H1 (cell line): ENCODE measurements at regions not wholly inside any gene's neighbourhood (a gene's known extent, or its start where the extent isn't known, plus 50 kb on each side); places are given as distances from the start of the nearest gene placed in this dataset.

ENCODE experiments used
- CTCF ChIA-PET: fragments of 300-600 bp; sonication (Branson Sonifier 250); formaldehyde crosslinking; loops from one replicate; lab custom pipeline; 2021; ENCODE audit not compliant: partially characterized antibody; lab: Charles Lee
- POLR2A ChIA-PET: fragments of 300-600 bp; sonication (Branson Sonifier 250); formaldehyde crosslinking; loops from one replicate; lab custom pipeline; 2021; ENCODE audit warnings: inconsistent platforms; ENCODE audit not compliant: partially characterized antibody; lab: Charles Lee
- DNase-seq, 2 experiments: peaks; one replicate each; pipeline versions ENCODE4 v3.0.0 to v3.0.0-alpha.2; 2010 to 2022; ENCODE audit warnings: low spot score in 2 of 2, low read depth in 1 of 2, mixed read lengths in 1 of 2
- FAIRE-seq: peaks from 2 replicates; lab custom pipeline; 2011; peaks lifted over from hg19 to GRCh38; lab: Jason Lieb, UNC
- H2AFZ ChIP-seq: 2 replicates; pipeline ENCODE4 v1.8.1; 2012; ENCODE audit warnings: low read length, inconsistent platforms
- H2AK5ac ChIP-seq: 2 replicates; pipeline ENCODE4 v1.6.1; 2013; ENCODE audit warnings: low read depth, low read length
- H2BK120ac ChIP-seq: replicated peaks from 2 replicates; pipeline ENCODE3; 2013; ENCODE audit warnings: low read depth, low read length, inconsistent platforms
- H2BK12ac ChIP-seq: 2 replicates; pipeline ENCODE4 v1.6.1; 2013; ENCODE audit warnings: low read depth, low read length
- H2BK15ac ChIP-seq: 2 replicates; pipeline ENCODE4 v1.6.1; 2013; ENCODE audit warnings: low read length
- H2BK20ac ChIP-seq: 2 replicates; pipeline ENCODE4 v1.6.1; 2013; ENCODE audit warnings: low read length
- H2BK5ac ChIP-seq: 2 replicates; pipeline ENCODE4 v1.6.1; 2013; ENCODE audit warnings: low read depth, low read length
- H3K14ac ChIP-seq: 2 replicates; pipeline ENCODE4 v1.6.1; 2013; ENCODE audit warnings: inconsistent platforms; ENCODE audit not compliant: insufficient read length
- H3K18ac ChIP-seq: 2 replicates; pipeline ENCODE4 v1.6.1; 2013; ENCODE audit warnings: low read length; ENCODE audit errors: extremely low read depth
- H3K23ac ChIP-seq: 2 replicates; pipeline ENCODE4 v1.6.1; 2013; ENCODE audit warnings: inconsistent platforms; ENCODE audit not compliant: insufficient read length
- H3K23me2 ChIP-seq: 2 replicates; pipeline ENCODE4 v1.6.1; 2013; ENCODE audit warnings: low read depth, low read length
- H3K27ac ChIP-seq: 2 replicates; pipeline ENCODE4 v1.6.1; 2011; ENCODE audit warnings: low read depth, low read length, inconsistent platforms
- H3K27me3 ChIP-seq, 4 experiments: replicated peaks in 1 of 4; 1 replicate in 1 of 4; 2 replicates in 3 of 4; pipeline versions ENCODE4 v1.6.1 to v1.8.1; 2011 to 2013; ENCODE audit warnings: low read length in 3 of 4, mild to moderate bottlenecking in 3 of 4, inconsistent platforms in 2 of 4, mixed read lengths in 2 of 4, moderate library complexity in 1 of 4; ENCODE audit not compliant: control insufficient read depth in 3 of 4, insufficient read depth in 3 of 4; ENCODE audit errors: extremely low read depth in 1 of 4
- H3K36me3 ChIP-seq, 4 experiments: 2 replicates each; pipeline versions ENCODE4 v1.6.1 to v1.8.1; 2011 to 2013; ENCODE audit warnings: mild to moderate bottlenecking in 4 of 4, low read length in 3 of 4, moderate library complexity in 2 of 4, control low read depth in 1 of 4, inconsistent platforms in 1 of 4; ENCODE audit not compliant: insufficient read depth in 4 of 4, control insufficient read depth in 2 of 4
- H3K4ac ChIP-seq: replicated peaks from 2 replicates; pipeline ENCODE3; 2013; ENCODE audit warnings: low read length, low read depth, mixed read lengths, inconsistent platforms; ENCODE audit not compliant: insufficient read length
- H3K4me1 ChIP-seq, 4 experiments: replicated peaks in 1 of 4; 1 replicate in 1 of 4; 2 replicates in 3 of 4; pipeline versions ENCODE4 v1.6.1 to v1.8.1; 2011 to 2013; ENCODE audit warnings: low read length in 3 of 4, inconsistent platforms in 2 of 4, mixed read lengths in 1 of 4; ENCODE audit not compliant: insufficient read depth in 4 of 4, control insufficient read depth in 3 of 4
- H3K4me2 ChIP-seq, 2 experiments: 2 replicates each; pipeline versions ENCODE4 v1.6.1 to v1.8.1; 2011 to 2013; ENCODE audit warnings: low read depth in 2 of 2, low read length in 2 of 2, control low read depth in 1 of 2, inconsistent platforms in 1 of 2, mild to moderate bottlenecking in 1 of 2; ENCODE audit not compliant: insufficient read depth in 1 of 2
- H3K4me3 ChIP-seq, 4 experiments: fragments of 200-600, 300-600 bp in 1 of 4; sonication (generic), shearing (Covaris generic), sonication (Bioruptor Twin) in 1 of 4; 2 replicates each; pipeline versions ENCODE4 v1.5.1 to v1.8.1; 2011 to 2016; ENCODE audit warnings: low read length in 4 of 4, low read depth in 3 of 4, control low read depth in 2 of 4, inconsistent platforms in 2 of 4, mild to moderate bottlenecking in 2 of 4, mixed read lengths in 1 of 4, moderate library complexity in 1 of 4; ENCODE audit not compliant: insufficient read depth in 2 of 4; ENCODE audit errors: extremely low read depth in 1 of 4
- H3K56ac ChIP-seq: replicated peaks from 2 replicates; pipeline ENCODE3; 2013; ENCODE audit warnings: low read depth, mild to moderate bottlenecking, mixed read lengths, low read length, inconsistent platforms; ENCODE audit not compliant: insufficient read length
- H3K79me1 ChIP-seq: 2 replicates; pipeline ENCODE4 v1.6.1; 2013; ENCODE audit warnings: low read depth, low read length, control low read depth
- H3K79me2 ChIP-seq, 2 experiments: 2 replicates each; pipeline versions ENCODE4 v1.6.1 to v1.8.1; 2012 to 2013; ENCODE audit warnings: low read length in 2 of 2, mild to moderate bottlenecking in 2 of 2, inconsistent platforms in 1 of 2; ENCODE audit not compliant: insufficient read depth in 2 of 2, control insufficient read depth in 1 of 2
- H3K9ac ChIP-seq, 4 experiments: replicated peaks in 1 of 4; 1 replicate in 1 of 4; 2 replicates in 3 of 4; pipeline versions ENCODE4 v1.6.1 to v1.8.1; 2011 to 2013; ENCODE audit warnings: low read depth in 3 of 4, low read length in 3 of 4, control low read depth in 2 of 4, mild to moderate bottlenecking in 2 of 4, moderate library complexity in 2 of 4, inconsistent platforms in 1 of 4; ENCODE audit errors: extremely low read depth in 1 of 4
- H3K9me3 ChIP-seq, 2 experiments: 2 replicates each; pipeline versions ENCODE4 v1.6.1 to v1.8.1; 2012 to 2013; ENCODE audit warnings: mild to moderate bottlenecking in 2 of 2, moderate library complexity in 2 of 2, control low read depth in 1 of 2, inconsistent platforms in 1 of 2, low read depth in 1 of 2, low read length in 1 of 2, mixed read lengths in 1 of 2; ENCODE audit not compliant: insufficient read depth in 2 of 2
- H4K20me1 ChIP-seq, 2 experiments: replicated peaks in 1 of 2; 2 replicates each; pipeline versions ENCODE3 to v1.8.1; 2011 to 2013; ENCODE audit warnings: inconsistent platforms in 2 of 2, low read length in 2 of 2, mild to moderate bottlenecking in 1 of 2; ENCODE audit not compliant: insufficient read depth in 2 of 2, control insufficient read depth in 1 of 2
- H4K5ac ChIP-seq: 2 replicates; pipeline ENCODE4 v1.6.1; 2013; ENCODE audit warnings: low read length, low read depth, mixed read lengths, inconsistent platforms; ENCODE audit not compliant: insufficient read length
- H4K8ac ChIP-seq: 2 replicates; pipeline ENCODE4 v1.8.0; 2013; ENCODE audit warnings: mild to moderate bottlenecking, moderate library complexity, low read length, inconsistent platforms; ENCODE audit not compliant: insufficient read depth; ENCODE audit errors: extremely low read depth
- H4K91ac ChIP-seq: replicated peaks from 2 replicates; pipeline ENCODE3; 2013; ENCODE audit warnings: low read length, mixed read lengths, inconsistent platforms; ENCODE audit not compliant: insufficient read length
- CTBP2 ChIP-seq: IDR thresholded peaks from 2 replicates; pipeline ENCODE4 v1.7.0; 2011; ENCODE audit warnings: borderline replicate concordance, mild to moderate bottlenecking, moderate library complexity, mixed read lengths, low read length; ENCODE audit not compliant: insufficient read depth, insufficient read length
- GABPA ChIP-seq: IDR thresholded peaks from 2 replicates; pipeline ENCODE4 v1.6.1; 2011; ENCODE audit warnings: mild to moderate bottlenecking, low read length, moderate library complexity, borderline replicate concordance; ENCODE audit not compliant: insufficient read depth
- GTF2F1 ChIP-seq: IDR thresholded peaks from 2 replicates; pipeline ENCODE4 v1.6.1; 2012; ENCODE audit warnings: low read depth, low read length, improper control_type of control experiment, borderline replicate concordance
- POLR2A ChIP-seq, 2 experiments: IDR thresholded peaks; 1 replicate in 1 of 2; 2 replicates in 1 of 2; pipeline ENCODE4 v1.6.1; 2011; ENCODE audit warnings: low read depth in 2 of 2, low read length in 2 of 2, mild to moderate bottlenecking in 2 of 2; ENCODE audit errors: control extremely low read depth in 1 of 2
- RNF2 ChIP-seq: fragments of 200-900, 300-1000 bp; sonication (generic); IDR thresholded peaks from 2 replicates; pipeline ENCODE4 v1.7.1; 2016; ENCODE audit warnings: borderline replicate concordance, low read depth, mild to moderate bottlenecking, antibody characterized with exemption, low read length; ENCODE audit not compliant: poor library complexity, severe bottlenecking; ENCODE audit errors: missing control alignments
- SAP30 ChIP-seq: fragments of 300-600 bp; sonication (generic); IDR thresholded peaks from 2 replicates; pipeline ENCODE4 v1.7.1; 2012; ENCODE audit warnings: low read length, moderate library complexity, mild to moderate bottlenecking, inconsistent platforms; ENCODE audit not compliant: insufficient read depth, insufficient replicate concordance
- TAF1 ChIP-seq: IDR thresholded peaks from 2 replicates; pipeline ENCODE4 v1.6.1; 2011; ENCODE audit warnings: mild to moderate bottlenecking, low read depth, low read length
- YY1 ChIP-seq: IDR thresholded peaks from 2 replicates; pipeline ENCODE4 v1.6.1; 2011; ENCODE audit warnings: low read depth, mild to moderate bottlenecking, low read length
- WGBS, 2 experiments: shearing (Covaris generic) in 1 of 2; methylation state at CpG; one replicate each; pipeline versions ENCODE4 v1.1.6 to v1.1.7; 2013 to 2015; ENCODE audit warnings: low lambda C conversion rate in 2 of 2, mixed read lengths in 2 of 2, inconsistent platforms in 1 of 2, low coverage in 1 of 2, missing lambda C conversion rate in 1 of 2; ENCODE audit not compliant: insufficient replicate concordance in 2 of 2, insufficient coverage in 1 of 2, insufficient read length in 1 of 2; ENCODE audit errors: extremely low coverage in 1 of 2, missing lambda C conversion rate in 1 of 2; 5-methylcytosine and 5-hydroxymethylcytosine counted together

DNA sequence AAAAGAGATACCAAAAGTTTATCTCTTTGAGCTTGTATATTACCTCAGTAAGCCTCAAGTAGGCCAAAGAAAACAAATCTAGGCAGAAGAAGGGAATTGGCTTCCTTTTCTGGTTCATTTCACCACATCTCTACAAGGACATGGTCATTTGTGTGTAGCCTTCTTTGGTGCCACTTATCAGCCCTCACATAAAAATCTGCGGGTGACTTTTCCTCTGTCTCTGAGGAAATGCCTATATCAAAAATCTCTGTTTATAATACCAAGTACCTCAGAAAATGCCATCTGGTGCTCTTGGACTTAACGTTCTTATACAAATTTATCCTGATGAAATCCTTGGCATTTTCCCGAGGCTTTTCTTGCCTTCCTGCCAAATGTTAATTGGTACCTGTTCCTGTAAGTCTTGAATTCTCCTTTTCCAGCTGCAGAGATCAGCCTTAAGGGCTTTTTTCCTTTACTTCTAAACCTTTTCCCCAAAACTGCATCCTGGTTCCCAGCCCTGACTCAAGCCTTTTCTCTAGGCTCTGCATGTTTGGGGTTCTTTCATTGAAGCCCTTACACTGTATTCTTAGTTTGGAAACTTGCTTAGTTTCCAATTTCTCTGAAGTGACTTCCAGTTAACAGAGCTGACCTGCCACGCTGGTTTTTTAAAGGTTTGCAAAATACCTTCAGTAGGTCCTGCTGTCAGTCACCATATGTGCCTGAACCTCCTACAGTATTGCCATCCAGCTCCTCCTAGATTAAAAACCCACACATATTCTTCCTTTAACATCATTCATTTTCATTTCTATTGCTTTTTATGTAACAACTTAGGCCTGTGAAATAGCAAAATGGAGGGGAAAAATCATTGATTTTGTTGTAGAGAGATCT is 191.2 kb upstream of the PREP start:
- POLR2A ChIA-PET = no interaction called here
- DNase-seq = no peak
- H3K4me1 ChIP-seq = 0 out of 7 replicates have a peak, but pooled peaks cover 0 to 2% (median 0%) of the 10 kb centered on the region in 4 experiments

More for the DNA sequence above, 191.2 kb upstream of the PREP start:
- Histone ChIP-seq H4K5ac (no peak overlapping the region), H3K4me2 (no peak overlapping the region), H2BK20ac (no peak overlapping the region), H2AFZ (no peak overlapping the region), H3K4ac (no peak overlapping the region), H2BK5ac (no peak overlapping the region)
- FAIRE-seq = no peak
- TF ChIP-seq GABPA = no peak
- TF ChIP-seq TAF1 = no peak
- TF ChIP-seq POLR2A (IDR thresholded peaks at IDR 0.05; ENCODE audit: control extremely low read depth in 1 of 2, low read depth in 2 of 2, low read length in 2 of 2) = no peak
- no peak for TF ChIP-seq SAP30
- TF ChIP-seq RNF2 = no peak
- no peak for TF ChIP-seq YY1
- TF ChIP-seq CTBP2 = no peak
- TF ChIP-seq GTF2F1 = no peak
- TF ChIP-seq, all 59 proteins: peak for 0
- CTCF ChIA-PET = interaction anchor here (1.2 kb wide), 1 partner anchor 14 kb away, joined by 4 read pairs; no protein-coding TSS in a partner anchor
- 85% methylated on average over 4 of the region's 4 CpGs; no CpG with 5 or more reads in 1 of the 2 experiments for WGBS, 2 experiments
- Histone ChIP-seq H2AK5ac (no peak overlapping the region), H3K23me2 (no peaks in the 10 kb centered on the region), H2BK120ac (no peak overlapping the region), H3K4me3 (no peak overlapping the region), H3K9ac (no peak overlapping the region), H2BK12ac (no peak overlapping the region), H4K8ac (no peak overlapping the region), H3K27ac (no peak overlapping the region), H3K18ac (no peak overlapping the region), H3K36me3 (no peaks in the 10 kb centered on the region), H3K23ac (no peak overlapping the region), H4K20me1 (no peaks in the 10 kb centered on the region), H3K14ac (no peak overlapping the region), H4K91ac (no peak overlapping the region), H3K79me2 (no peaks in the 10 kb centered on the region), H3K79me1 (no peaks in the 10 kb centered on the region), H3K56ac (no peak overlapping the region), H2BK15ac (no peak overlapping the region), H3K27me3 (no peaks in the 10 kb centered on the region), H3K9me3 (no peaks in the 10 kb centered on the region)
